GM13977 (cell line): ENCODE measurements at regions not wholly inside any gene's neighbourhood (a gene's known extent, or its start where the extent isn't known, plus 50 kb on each side); places are given as distances from the start of the nearest gene placed in this dataset.

Experiments used
- DNase-seq: peaks from one replicate; pipeline ENCODE4 v3.0.0; 2012; ENCODE audit warnings: low spot score
- CTCF ChIP-seq: IDR thresholded peaks from 2 replicates; pipeline ENCODE4 v1.5.1; 2012; ENCODE audit warnings: mild to moderate bottlenecking, control low read depth; ENCODE audit not compliant: insufficient read depth; ENCODE audit errors: extremely low read depth, missing control alignments
- in situ Hi-C: fragments of 300-500 bp; cut with MboI; formaldehyde crosslinking; loops from one replicate; pipeline ENCODE4 v1.12.0; 2022; ENCODE audit warnings: low sequenced_read_pairs, low pct_unique_long_range_greater_than_20kb, mixed read lengths, inconsistent platforms; ENCODE audit not compliant: unreplicated experiment

GRCh38 chr3:88957711-88958439, 149.5 kb upstream of the EPHA3 start:
- DNase-seq, result no peak
- TF ChIP-seq CTCF, result no peak
- in situ Hi-C loops, result no loop called here

GRCh38 chr3:88960019-88960418, 147.4 kb upstream of the EPHA3 start:
- no peak for DNase-seq
- in situ Hi-C loops, result no loop called here
- TF ChIP-seq CTCF, result no peak

- no peak for TF ChIP-seq CTCF
- no peak for DNase-seq
- in situ Hi-C loops, result no loop called here
These were observed 144.4 kb upstream of the EPHA3 start for GRCh38 chr3:88963003-88963402.

GRCh38 chr3:88979760-88980159, 127.7 kb upstream of the EPHA3 start:
- TF ChIP-seq CTCF, result no peak
- in situ Hi-C loops, result no loop called here
- no peak for DNase-seq

- no peak for TF ChIP-seq CTCF
- DNase-seq, result no peak
- in situ Hi-C loops, result no loop called here
These were observed 124.0 kb upstream of the EPHA3 start for GRCh38 chr3:88983458-88983857.

GRCh38 chr3:88984256-88984655, 123.2 kb upstream of the EPHA3 start:
- in situ Hi-C loops, result no loop called here
- no peak for TF ChIP-seq CTCF
- no peak for DNase-seq
